Stomach (tissue), 4 donors: ENCODE measurements at regions not wholly inside any gene's neighbourhood (a gene's known extent, or its start where the extent isn't known, plus 50 kb on each side); places are given as distances from the start of the nearest gene placed in this dataset.

ENCODE experiments used
- EP300 ChIP-seq: sonication (generic); formaldehyde crosslinking; IDR thresholded peaks from one replicate; pipeline ENCODE4 v1.6.1; 2017; ENCODE audit warnings: antibody characterized with exemption
- POLR2A ChIP-seq, 4 donors: fragments of 450-650 bp; IDR thresholded peaks; one replicate each; pipeline ENCODE4 v1.6.1; 2016; ENCODE audit warnings: antibody characterized with exemption in 4 of 4, control low read depth in 2 of 4, mild to moderate bottlenecking in 1 of 4, moderate library complexity in 1 of 4
- POLR2AphosphoS5 ChIP-seq, 3 donors: sonication (generic); formaldehyde crosslinking; IDR thresholded peaks; one replicate each; pipeline ENCODE4 v1.6.1; 2016; ENCODE audit warnings: antibody characterized with exemption in 3 of 3
- TF ChIP-seq, protein P1 (sequence below), 7 experiments: fragments of 450-650 bp in 4 of 7; fragments of 200-600 bp in 3 of 7; sonication (generic) in 3 of 7; IDR thresholded peaks; one replicate each; pipeline ENCODE4 v1.5.1; 2016 to 2019; ENCODE audit warnings: antibody characterized with exemption in 7 of 7, control low read depth in 2 of 7, mild to moderate bottlenecking in 1 of 7

GRCh38 chr4:126081336-126081735 is 766.6 kb downstream of the FAT4 start:
- TF ChIP-seq, protein P1, sequence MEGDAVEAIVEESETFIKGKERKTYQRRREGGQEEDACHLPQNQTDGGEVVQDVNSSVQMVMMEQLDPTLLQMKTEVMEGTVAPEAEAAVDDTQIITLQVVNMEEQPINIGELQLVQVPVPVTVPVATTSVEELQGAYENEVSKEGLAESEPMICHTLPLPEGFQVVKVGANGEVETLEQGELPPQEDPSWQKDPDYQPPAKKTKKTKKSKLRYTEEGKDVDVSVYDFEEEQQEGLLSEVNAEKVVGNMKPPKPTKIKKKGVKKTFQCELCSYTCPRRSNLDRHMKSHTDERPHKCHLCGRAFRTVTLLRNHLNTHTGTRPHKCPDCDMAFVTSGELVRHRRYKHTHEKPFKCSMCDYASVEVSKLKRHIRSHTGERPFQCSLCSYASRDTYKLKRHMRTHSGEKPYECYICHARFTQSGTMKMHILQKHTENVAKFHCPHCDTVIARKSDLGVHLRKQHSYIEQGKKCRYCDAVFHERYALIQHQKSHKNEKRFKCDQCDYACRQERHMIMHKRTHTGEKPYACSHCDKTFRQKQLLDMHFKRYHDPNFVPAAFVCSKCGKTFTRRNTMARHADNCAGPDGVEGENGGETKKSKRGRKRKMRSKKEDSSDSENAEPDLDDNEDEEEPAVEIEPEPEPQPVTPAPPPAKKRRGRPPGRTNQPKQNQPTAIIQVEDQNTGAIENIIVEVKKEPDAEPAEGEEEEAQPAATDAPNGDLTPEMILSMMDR (IDR thresholded peaks at IDR 0.05), result no peak
- TF ChIP-seq POLR2AphosphoS5 (IDR thresholded peaks at IDR 0.05) (no peak), POLR2A (IDR thresholded peaks at IDR 0.05) (no peak), EP300 (no peak)
